SIG-M5 treated with dmso at 0.1 percent for 504 hours (cell line): ENCODE measurements at regions not wholly inside any gene's neighbourhood (a gene's known extent, or its start where the extent isn't known, plus 50 kb on each side); places are given as distances from the start of the nearest gene placed in this dataset.
"Not testable (repeated sequence)": the region's sequence is repeated elsewhere in the genome, so short reads cannot be mapped to it uniquely, and the experiment has no call there.

Experiments
- DNase-seq: peaks from one replicate; lab custom pipeline; 2025; ENCODE audit not compliant: unreplicated experiment; lab: John Stamatoyannopoulos, UW

DNA sequence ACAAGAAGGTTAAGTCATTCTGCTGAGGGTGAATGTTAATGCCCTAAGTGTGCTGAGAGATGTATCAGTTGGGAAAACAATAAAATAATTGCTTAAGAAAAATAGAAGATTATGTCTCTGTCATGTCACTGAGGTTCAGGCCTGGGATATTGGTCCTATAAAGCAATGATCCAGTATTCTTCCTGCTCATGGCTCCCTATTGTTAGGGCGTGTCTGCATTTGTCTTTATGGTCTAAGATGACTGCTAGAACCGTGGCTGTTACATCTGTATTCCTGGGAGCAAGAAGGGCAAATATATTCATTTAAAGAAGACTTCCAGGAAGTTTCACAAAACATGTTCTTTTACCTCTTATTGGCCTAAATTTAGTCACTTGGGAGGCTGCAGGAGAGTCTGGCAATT is 125.0 kb downstream of the KCNE4 start:
- no peak for DNase-seq

DNA sequence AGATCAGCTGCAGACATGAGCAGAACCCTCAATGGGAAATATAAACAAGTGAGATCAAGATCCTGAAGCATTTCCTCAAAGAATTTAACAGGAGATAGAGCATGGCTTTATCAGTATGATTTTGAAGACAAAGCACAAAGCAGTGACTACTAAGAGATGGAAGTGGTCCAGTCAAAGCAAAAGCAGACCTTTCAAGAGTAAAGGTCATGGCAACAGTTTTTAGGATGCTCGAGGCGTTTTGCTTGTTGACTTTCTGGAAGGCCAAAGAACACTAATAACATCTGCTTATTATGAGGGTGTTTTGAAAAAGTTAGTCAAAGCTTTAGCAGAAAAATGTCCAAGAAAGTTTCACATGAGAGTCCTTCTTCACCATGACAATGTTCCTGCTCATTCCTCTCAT is 128.5 kb downstream of the KCNE4 start:
- no peak for DNase-seq

DNA sequence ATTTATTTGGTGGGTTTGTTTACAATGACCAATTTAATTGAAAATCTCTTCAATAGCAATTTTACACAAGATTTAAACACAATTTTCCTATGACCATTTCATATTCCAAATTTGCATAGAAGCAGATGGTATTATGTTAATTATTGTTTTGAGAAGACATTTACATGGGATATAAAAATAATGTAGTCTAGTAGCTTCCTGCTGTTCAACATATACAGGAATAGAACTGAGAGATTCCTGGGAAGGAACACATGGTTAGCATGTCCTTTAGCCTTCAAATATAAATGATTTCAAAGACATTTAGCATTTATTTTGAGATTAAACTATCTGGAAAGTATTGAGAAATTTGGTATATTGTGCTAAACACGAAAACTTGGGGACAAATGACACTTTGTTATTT is 129.6 kb downstream of the KCNE4 start:
- no peak for DNase-seq

DNA sequence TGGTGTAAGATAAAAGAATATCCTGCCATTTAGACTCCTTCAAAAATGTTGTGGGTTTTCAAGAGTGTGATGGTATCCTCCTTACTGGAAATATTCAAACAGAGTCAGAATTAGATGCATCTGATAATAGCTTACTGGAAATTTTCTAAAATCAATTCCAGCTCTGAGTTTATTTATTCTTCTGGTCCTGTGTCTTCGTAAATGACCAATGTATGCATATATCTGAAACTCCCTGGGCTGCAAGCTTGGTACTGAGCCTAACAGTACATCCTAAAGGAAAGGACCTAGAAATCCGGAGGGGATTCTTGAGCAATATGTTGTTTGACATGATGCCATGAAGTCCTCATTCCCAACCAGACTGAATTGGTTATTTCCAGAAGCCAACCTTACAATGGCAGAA is 130.4 kb downstream of the KCNE4 start:
- no peak for DNase-seq

DNA sequence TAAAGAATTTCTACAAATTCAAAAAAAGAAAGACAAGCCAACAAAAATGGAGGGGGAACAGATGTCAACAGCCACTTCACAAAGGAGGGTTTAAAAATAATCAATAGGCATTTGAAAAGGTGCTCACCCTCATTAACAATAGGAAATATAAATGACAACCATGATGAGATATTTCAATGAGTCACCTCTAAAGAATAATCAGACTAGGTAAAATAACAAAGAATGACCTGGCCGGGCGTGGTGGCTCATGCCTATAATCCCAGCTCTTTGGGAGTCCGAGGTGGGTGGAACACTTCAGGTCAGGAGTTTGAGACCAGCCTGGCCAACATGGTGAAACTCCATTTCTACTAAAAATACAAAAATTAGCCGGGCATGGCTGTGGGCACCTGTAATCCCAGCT is 133.6 kb downstream of the KCNE4 start:
- no peak for DNase-seq

DNA sequence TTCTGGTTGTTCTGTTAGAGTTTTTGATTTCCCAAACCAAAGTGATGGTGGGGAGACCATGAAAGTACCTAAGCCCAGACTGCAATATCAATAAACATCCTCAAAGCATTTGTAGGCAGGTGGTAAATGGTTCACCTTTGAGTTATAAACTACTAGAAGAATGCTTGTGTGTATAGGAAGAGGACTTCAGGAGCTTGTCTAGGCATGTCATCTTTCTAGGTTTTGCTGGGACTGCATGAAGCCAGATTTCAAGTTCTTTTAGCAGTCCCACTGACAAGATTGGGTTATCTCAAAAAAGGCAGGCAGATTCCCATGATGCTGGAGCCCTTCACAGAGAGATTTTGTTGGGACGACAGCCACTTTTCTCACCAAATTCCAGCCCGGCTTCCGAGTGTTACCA is 135.3 kb downstream of the KCNE4 start:
- DNase-seq = no peak

DNA sequence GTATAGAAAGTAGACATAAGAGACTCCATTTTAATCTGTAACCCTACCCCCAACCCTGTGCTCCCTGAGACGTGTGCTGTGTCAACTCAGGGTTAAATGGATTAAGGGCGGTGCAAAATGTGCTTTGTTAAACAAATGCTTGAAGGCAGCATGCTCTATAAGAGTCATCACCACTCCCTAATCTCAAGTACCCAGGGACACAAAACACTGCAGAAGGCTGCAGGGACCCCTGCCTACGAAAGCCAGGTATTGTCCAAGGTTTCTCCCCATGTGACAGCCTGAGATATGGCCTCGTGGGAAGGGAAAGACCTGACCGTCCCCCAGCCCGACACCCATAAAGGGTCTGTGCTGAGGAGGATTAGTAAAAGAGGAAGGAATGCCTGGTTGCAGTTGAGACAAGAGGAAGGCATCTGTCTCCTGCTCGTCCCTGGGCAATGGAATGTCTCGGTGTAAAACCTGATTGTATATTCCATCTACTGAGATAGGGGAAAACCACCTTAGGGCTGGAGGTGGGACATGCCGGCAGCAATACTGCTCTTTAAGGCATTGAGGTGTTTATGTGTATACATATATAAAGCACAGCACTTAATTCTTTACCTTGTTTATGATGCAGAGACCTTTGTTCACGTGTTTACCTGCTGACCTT is 138.7 kb downstream of the KCNE4 start:
- DNase-seq = not testable (repeated sequence)

DNA sequence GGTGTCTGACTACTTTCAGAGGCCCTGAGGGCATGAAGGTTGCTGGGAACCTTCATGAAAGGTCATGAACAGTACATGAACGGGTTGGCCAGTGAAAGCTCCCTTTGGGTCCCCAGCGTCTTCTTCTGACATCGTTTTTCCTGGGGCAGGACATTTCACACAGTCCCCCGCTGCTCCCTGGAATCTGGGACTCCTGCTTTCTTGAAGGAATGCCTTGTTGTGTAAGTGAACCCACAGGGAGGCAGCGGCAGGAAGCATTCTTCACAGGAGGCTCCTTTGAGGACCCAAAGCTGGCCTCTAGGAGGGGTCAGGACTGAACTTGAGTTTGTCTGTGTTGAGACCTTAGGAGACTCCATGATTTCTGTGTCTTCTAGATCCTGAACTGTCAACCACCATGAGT is 144.3 kb downstream of the KCNE4 start:
- no peak for DNase-seq

DNA sequence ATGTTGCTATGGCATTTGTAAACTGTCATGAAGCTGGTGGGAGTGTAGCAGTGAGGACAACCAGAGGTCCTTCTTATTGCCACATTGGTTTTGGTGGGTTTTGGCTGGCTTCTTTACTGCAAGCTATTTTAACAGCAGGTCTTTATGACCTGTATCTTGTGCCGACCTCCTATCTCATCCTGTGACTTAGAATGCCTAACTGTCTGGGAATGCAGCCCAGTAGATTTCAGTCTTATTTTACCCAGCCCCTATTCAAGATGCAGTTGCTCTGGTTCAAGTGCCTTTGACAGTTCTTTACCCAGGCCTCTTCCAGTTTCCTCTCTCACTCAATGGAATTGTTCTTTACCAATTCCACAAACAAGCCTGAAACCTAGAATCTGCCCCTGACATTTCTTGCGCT is 145.1 kb downstream of the KCNE4 start:
- DNase-seq = no peak

DNA sequence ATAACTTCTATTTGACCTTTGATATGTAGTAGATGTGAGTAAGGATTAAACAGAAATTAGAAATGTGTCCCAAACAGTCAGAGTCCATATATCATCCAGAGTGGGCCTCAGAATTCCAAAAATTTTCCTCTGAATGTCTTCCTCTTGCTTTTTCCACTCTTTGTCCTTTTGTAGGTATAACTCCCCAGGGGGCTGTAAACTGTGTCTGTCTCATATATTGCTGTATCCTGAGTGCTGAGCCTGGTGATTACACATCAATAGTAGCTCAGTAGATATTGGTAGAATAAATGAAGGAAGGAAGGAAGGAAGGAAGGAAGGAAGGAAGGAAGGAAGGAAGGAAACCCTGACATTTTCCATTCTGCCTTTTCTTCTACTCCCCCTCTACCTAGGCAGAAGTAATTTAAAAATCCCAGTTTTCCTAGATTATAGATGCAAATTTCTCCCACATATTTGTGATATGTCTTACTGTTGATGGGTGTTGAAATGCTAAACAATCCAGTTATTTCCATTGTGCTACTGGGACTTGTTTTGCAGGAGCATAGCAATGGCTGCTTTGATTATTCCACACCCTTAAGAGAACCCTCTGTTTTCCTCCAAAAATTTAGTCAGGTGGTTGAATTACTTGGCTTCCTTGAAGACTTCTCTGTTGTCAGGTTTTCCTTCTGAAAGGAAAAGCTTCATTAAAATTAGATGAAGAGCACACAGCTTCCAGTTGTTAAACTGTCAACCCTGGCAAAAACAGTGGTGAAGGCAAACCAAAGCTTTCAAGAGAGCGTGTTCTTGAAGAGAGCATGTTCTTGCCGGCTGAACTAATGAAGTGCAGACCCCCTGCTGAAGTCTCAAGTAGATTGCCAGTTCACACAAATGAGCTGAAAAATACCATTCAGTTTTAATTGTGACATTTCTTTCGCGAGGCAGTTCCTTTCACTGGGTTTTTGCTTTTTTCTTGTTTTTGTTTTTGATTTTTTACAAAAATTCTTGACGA is 147.8 kb downstream of the KCNE4 start:
- no peak for DNase-seq

DNA sequence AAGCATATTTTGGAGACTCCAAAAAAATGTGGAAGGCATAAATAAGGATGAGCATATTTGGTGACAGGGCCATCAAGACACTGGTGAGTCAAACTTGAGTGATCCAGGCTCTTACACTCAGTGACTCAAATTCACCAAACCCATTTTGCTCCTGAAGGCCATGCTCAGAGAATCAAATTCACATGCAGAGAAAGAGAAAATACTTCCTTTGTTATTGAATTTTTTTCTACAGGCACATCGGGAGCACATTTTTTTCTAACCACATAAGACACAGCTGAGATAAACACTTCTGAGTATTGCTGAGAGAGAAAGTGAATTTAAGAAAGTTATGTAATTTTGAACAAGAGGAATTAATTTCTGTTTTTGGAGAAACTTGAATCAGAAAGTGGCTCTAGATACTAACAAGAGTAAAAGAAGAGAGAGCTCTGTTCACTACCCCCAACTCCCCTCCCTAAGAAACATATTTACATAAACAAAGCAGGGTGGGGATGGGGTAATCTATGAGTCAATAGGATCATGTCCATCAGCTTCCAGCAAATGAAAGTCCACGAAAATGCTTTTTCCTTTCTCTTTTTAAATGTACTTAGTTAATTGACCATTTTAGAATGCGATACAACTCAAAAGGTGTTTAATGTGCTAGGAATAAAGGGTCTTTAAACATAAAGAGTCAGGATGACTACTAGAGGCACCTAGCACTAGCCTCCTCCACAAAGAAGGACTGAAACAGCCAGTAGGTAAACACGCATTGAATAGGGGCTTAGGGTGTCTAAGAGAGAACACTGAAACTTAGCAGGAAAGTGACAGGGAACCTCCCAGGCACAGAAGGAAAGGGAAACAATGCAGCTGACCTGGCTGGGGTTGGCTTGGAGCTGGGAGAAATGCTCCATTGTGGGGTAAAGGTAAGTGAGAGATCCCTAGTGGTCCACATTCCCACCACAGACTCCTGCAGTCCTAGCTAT is 152.3 kb downstream of the KCNE4 start:
- no peak for DNase-seq

DNA sequence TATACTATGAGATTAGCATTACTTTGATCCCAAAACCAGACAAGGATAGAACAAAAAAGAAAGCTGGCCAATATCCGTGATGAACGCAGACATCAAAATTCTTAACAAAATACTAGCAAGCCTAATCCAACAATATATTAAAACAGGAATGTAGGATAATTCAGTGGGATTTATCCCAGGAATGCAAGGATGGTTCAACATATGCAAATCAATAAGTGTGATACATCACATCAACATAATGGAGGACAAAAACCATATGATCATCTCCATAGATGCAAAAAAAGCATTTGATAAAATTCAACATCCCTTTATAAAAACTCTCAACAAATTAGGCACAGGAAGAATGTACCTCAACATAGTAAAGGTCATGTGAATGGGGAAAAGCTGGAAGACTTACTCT is 158.5 kb downstream of the KCNE4 start:
- DNase-seq = no peak

DNA sequence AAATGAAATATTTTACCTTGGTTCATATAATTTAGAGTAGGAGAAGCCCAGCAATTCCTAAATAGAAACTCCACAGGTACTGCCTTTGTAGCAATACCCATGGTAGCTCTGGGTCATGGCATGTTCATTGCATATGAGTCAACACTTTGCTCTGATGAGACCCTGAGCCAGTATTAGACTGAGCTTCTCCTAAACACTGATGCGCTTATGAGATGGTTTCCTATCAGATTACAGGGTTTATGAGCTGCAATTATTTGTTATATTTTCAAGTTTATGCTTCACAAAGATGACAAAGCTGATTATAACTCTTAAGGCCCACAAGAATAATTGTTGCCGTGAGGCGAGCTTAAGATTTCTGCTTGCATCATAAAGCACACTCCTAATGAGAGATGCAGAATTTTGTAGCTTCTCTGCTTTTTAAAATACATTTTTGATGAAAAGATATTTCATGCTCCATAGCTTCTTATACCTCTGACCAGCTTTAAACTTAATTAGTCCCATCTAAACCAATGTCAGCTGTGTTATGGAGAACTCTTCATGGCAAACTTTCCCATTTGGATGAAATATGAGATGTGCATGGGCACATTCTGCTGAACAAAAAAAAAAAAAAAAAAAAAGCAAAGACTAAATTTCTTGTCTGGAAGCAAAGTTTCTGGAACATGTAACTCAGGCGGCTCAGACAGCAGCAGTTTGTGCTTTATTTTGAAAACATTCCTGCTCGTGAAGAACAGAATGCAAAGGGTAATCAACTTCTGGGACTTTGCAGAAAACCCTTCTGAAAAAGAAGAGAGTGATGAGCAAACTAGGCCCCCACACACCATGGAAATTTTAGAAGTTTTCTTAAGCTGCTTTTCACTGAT is 162.6 kb downstream of the KCNE4 start:
- DNase-seq = no peak

DNA sequence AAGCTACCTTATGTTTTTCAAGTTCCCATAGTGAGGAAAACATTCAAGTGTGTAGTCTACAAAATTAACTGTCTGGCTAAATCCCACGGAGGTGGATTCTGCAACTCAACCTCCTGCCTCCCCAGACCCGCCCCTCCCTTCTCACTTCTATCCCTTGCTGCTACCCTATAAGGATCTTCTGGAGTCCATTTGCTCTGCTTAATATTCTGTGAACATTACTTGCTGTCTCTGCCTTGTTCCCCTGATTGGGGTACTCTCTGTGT is 163.2 kb downstream of the KCNE4 start:
- DNase-seq = no peak

DNA sequence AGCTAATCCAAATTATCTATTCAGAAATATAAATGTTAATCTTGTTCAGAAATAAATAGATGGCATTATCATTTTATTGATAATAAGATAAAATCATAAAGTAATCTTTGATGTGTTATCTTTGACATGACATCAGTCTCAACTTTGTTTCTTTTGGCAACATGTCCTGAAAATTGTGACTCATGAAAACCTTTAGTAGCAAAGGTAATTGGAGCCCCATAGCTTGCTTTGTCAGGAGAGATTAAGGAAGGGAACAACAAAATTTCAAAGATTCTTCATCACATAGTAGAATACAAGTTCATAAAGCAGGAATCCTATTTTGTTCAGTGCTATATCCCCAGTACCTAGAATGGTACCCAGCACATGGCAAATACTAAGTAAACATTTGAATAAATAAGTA is 165.4 kb downstream of the KCNE4 start:
- no peak for DNase-seq

DNA sequence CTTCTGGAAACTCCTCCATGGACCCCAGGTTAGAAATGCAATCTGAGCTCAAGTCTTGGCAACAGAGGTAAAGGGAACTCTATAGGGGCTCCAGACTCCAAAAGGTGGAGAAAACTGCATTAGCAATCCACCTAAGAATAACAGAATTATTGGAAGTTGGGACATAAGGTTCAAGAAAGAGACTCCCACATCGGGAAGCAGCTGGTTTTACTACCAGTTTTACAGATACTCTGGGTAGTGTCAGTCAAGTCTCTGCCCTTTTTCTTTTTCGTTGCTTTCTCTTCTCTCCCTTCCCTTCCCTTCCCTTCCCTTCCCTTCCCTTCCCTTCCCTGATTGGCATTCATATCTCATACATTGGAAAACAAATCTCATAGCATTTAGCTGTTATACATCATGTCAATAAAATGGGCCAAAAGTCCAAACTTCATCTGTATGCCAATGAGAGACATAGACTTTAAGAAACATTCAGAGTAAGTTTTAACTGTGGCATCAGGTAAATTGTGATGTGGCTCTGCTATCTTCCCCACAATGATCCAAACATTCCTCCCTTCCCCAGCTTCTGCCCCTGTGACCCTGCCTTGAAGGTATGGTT is 166.7 kb downstream of the KCNE4 start:
- DNase-seq = no peak

DNA sequence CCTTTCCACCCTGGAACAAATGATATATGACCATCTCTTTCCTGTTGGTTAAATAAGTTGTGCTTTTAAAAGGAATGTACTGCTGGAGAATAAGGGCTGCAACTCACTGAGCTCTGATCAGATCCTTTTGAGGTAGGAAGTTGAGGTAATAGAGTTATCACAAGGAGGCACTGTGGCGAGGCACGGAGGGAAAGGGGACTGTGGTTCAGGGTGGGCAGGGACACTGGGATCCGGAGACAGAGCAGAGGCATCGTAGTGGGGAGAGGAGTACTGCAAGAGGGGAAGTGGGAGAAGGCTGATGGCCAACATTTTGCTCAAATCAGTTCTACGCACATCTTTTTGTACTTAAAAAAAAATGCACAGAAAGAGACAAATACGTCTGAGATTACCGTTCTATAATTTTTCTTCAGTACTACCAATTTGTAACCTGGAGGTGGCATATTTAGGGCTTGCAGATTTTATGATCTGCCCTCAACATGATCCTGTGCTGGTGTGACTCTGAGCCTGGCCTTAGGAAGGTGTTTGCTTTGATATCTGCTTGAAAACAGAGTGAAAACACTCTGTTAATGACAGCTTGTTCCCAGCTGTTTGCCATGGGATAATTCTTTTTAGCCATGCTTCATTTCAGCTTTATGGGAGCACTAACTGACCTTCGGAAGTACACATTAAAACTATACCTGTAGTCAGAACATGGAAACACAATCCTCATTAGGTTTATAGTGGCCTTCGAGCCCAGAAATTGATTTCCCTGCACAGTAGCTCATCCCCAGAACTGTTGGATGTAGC is 168.1 kb downstream of the KCNE4 start:
- no peak for DNase-seq

DNA sequence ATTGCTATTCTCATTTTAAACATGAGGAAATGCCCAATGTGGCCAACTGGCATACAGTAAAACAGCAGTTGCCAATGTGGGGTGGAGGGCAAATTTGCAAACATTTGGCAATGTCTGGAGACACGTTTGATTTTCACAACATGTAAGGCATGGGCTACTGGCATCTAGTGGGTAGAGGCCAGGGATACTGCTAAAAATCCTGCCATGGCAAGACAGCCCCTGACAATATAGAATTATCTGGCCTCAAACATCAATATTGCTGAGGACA is 168.6 kb downstream of the KCNE4 start:
- DNase-seq = no peak

DNA sequence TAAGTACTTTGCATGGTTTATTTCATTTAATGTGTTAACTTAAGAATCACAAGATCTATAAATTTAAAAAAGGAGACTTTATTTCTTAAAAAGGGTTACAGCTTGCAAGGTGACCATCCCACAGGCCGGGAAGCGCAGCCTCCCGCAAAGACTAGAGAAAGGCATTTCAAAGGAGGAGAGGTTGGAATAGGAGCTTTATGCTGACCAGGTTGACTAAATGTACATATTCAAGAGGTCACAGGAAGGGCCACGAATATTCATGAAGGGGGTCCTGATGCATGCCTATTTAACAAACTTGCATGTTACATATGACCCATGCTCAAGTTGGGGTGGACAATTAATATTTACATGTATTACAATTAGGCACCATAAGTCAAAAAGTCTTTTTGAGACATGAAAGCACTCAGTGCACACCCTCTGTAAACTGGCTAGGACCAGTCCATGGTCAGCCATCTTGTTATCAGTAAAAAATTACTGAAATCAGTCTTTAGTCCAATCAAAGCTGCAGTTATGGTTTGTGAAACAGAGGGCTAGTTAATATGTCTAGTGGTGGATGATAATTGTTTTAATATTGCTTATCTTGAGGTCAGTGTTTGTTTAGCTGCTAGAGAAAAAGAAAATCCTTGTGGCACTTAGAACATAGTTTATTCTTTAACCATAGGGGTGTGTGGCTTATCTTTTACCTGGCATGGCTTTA is 169.3 kb downstream of the KCNE4 start:
- no peak for DNase-seq
